Glomerular visceral epithelial cell (primary cell): ENCODE measurements at regions not wholly inside any gene's neighbourhood (a gene's known extent, or its start where the extent isn't known, plus 50 kb on each side); places are given as distances from the start of the nearest gene placed in this dataset.

Experiments used
- DNase-seq: peaks from one replicate; pipeline ENCODE4 v3.0.0-alpha.2; 2016; ENCODE audit errors: extremely low spot score

- DNase-seq, result peak; percentile 41
Measured at GRCh38 chr6:113634352-113635163, 222.6 kb upstream of the MARCKS start.

- DNase-seq, result no peak
Measured at GRCh38 chr6:113635222-113635986, 221.7 kb upstream of the MARCKS start.

- peak; percentile 34 for DNase-seq
Measured at GRCh38 chr6:113636357-113636824, 220.8 kb upstream of the MARCKS start.

GRCh38 chr6:113640051-113640450 is 217.1 kb upstream of the MARCKS start:
- no peak for DNase-seq

- DNase-seq, result no peak
Measured at GRCh38 chr6:113642001-113642713, 215.0 kb upstream of the MARCKS start.

GRCh38 chr6:113642714-113643406 is 214.3 kb upstream of the MARCKS start:
- peak; percentile 27 for DNase-seq

GRCh38 chr6:113643407-113643770 is 213.8 kb upstream of the MARCKS start:
- DNase-seq, result no peak

GRCh38 chr6:113644861-113645575 is 212.1 kb upstream of the MARCKS start:
- peak; percentile 94 for DNase-seq

- peak; percentile 99 for DNase-seq
Measured at GRCh38 chr6:113645576-113645970, 211.6 kb upstream of the MARCKS start.

- no peak for DNase-seq
Measured at GRCh38 chr6:113645986-113646385, 211.2 kb upstream of the MARCKS start.

GRCh38 chr6:113646701-113647100 is 210.4 kb upstream of the MARCKS start:
- no peak for DNase-seq

GRCh38 chr6:113647143-113647889 is 209.8 kb upstream of the MARCKS start:
- DNase-seq, result no peak

- no peak for DNase-seq
Measured at GRCh38 chr6:113648698-113649097, 208.4 kb upstream of the MARCKS start.

GRCh38 chr6:113649276-113649675 is 207.9 kb upstream of the MARCKS start:
- DNase-seq, result peak; percentile 26

- no peak for DNase-seq
Measured at GRCh38 chr6:113649880-113650609, 207.1 kb upstream of the MARCKS start.

GRCh38 chr6:113650610-113650979 is 206.6 kb upstream of the MARCKS start:
- no peak for DNase-seq

GRCh38 chr6:113651120-113651519 is 206.0 kb upstream of the MARCKS start:
- DNase-seq, result no peak

- DNase-seq, result no peak
Measured at GRCh38 chr6:113651920-113652319, 205.2 kb upstream of the MARCKS start.

- DNase-seq, result peak; percentile 37
Measured at GRCh38 chr6:113653275-113653674, 203.9 kb upstream of the MARCKS start.

GRCh38 chr6:113654396-113654795 is 202.7 kb upstream of the MARCKS start:
- DNase-seq, result peak; percentile 98
